ENCODE measurements at regions not wholly inside any gene's neighbourhood (a gene's known extent, or its start where the extent isn't known, plus 50 kb on each side); places are given as distances from the start of the nearest gene placed in this dataset.
"Not testable (repeated sequence)": the region's sequence is repeated elsewhere in the genome, so short reads cannot be mapped to it uniquely, and the experiment has no call there.

DNA sequence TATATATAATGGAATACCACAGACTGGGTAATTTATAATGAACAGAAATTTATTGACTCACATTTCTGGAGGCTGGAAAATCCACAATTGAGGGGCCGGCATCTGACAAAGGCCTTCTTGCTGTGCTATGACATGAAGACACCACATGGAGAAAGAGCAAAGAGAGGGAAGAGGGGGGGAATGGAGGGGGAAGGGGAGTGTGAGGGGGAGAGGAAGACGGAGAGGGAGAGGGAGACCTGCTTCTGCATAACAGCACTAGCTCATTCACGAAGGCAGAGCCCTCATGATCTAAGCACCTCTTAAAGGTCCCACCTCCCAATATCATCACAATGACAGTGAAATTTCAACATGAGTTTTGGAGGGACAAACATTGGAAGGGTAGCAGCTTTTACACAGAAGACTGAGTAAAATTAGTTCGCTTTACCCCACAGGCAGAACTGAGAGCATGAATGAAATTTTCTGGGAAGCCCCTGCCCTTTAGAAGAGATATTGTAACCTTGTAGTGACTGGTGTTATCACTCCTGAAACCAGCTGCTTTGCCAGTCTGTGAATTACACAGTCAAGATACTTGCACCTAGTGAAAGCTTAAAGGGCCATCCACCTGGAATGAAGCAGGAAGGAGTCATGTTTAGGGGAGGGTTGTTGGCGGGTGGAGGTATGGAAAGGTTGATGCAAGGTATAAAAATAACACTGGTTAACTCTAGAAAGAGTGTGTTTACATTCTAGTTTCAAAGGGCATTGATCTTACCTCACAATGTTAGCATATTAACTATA lies 793.0 kb upstream of the TPTE start:
- TF ChIP-seq, protein P1, sequence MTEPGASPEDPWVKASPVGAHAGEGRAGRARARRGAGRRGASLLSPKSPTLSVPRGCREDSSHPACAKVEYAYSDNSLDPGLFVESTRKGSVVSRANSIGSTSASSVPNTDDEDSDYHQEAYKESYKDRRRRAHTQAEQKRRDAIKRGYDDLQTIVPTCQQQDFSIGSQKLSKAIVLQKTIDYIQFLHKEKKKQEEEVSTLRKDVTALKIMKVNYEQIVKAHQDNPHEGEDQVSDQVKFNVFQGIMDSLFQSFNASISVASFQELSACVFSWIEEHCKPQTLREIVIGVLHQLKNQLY (CRISPR knock-in tag; conservative IDR thresholded peaks at IDR 0.05), result not testable (repeated sequence)
- TF ChIP-seq, protein P2, sequence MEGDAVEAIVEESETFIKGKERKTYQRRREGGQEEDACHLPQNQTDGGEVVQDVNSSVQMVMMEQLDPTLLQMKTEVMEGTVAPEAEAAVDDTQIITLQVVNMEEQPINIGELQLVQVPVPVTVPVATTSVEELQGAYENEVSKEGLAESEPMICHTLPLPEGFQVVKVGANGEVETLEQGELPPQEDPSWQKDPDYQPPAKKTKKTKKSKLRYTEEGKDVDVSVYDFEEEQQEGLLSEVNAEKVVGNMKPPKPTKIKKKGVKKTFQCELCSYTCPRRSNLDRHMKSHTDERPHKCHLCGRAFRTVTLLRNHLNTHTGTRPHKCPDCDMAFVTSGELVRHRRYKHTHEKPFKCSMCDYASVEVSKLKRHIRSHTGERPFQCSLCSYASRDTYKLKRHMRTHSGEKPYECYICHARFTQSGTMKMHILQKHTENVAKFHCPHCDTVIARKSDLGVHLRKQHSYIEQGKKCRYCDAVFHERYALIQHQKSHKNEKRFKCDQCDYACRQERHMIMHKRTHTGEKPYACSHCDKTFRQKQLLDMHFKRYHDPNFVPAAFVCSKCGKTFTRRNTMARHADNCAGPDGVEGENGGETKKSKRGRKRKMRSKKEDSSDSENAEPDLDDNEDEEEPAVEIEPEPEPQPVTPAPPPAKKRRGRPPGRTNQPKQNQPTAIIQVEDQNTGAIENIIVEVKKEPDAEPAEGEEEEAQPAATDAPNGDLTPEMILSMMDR (IDR thresholded peaks at IDR 0.05 in 2 of 3, conservative IDR thresholded peaks at IDR 0.05 in 1 of 3; ENCODE audit: insufficient read depth in 2 of 3, low read depth in 1 of 3, low read length in 3 of 3), result not testable (repeated sequence)
- not testable (repeated sequence) for TF ChIP-seq MTA2 (IDR thresholded peaks at IDR 0.05; ENCODE audit: low read depth); CHD1 (IDR thresholded peaks at IDR 0.05; ENCODE audit: low read length); MEF2A (IDR thresholded peaks at IDR 0.05; ENCODE audit: control insufficient read depth, low read depth, low read length); EP300 (IDR thresholded peaks at IDR 0.05; ENCODE audit: low read length); ELF1 (tag; IDR thresholded peaks at IDR 0.05)
